Calu3 (cell line): ENCODE measurements at regions not wholly inside any gene's neighbourhood (a gene's known extent, or its start where the extent isn't known, plus 50 kb on each side); places are given as distances from the start of the nearest gene placed in this dataset.

Experiments
- BruUV-seq: library from RNA; stranded (reverse); fragments of 400-500 nt; replicated peaks from 2 replicates; lab custom pipeline; 2021; lab: Mats Ljungman, UMichigan
- CTCF ChIA-PET: fragments of 300-600 bp; sonication (Branson Sonifier 250); formaldehyde crosslinking; loops from one replicate; lab custom pipeline; 2022; ENCODE audit warnings: antibody characterized with exemption; lab: Charles Lee
- DNase-seq: peaks from one replicate; pipeline ENCODE4 v3.0.0; 2022
- H3K27ac Mint-ChIP-seq: one replicate; pipeline ENCODE4 v1.8.0; 2022; ENCODE audit warnings: mixed read lengths; ENCODE audit not compliant: unreplicated experiment
- H3K27me3 Mint-ChIP-seq: one replicate; pipeline ENCODE4 v1.8.0; 2022; ENCODE audit warnings: mixed read lengths; ENCODE audit not compliant: unreplicated experiment
- H3K36me3 Mint-ChIP-seq: one replicate; pipeline ENCODE4 v1.8.0; 2022; ENCODE audit warnings: mild to moderate bottlenecking, moderate library complexity, mixed read lengths; ENCODE audit not compliant: insufficient read depth, unreplicated experiment
- H3K4me1 Mint-ChIP-seq: one replicate; pipeline ENCODE4 v1.8.0; 2022; ENCODE audit warnings: mild to moderate bottlenecking, low read depth, mixed read lengths; ENCODE audit not compliant: unreplicated experiment
- H3K4me3 Mint-ChIP-seq: one replicate; pipeline ENCODE4 v1.8.0; 2022; ENCODE audit warnings: mild to moderate bottlenecking, low read depth, moderate library complexity, mixed read lengths; ENCODE audit not compliant: unreplicated experiment
- H3K9me3 Mint-ChIP-seq: one replicate; pipeline ENCODE4 v1.8.0; 2022; ENCODE audit warnings: low read depth, mixed read lengths; ENCODE audit not compliant: unreplicated experiment
- CTCF ChIP-seq: fragments of 200-600 bp; IDR thresholded peaks from one replicate; pipeline ENCODE4 v1.8.0; 2022; ENCODE audit warnings: antibody characterized with exemption; ENCODE audit not compliant: unreplicated experiment
- intact Hi-C: fragments of 100-400 bp; cut with micrococcal nuclease; formaldehyde crosslinking; loops from one replicate; pipeline ENCODE4 v1.10.0; 2022; ENCODE audit not compliant: unreplicated experiment

GRCh38 chr7:25846722-25847121 lies 305.3 kb upstream of the NFE2L3 start:
- peaks cover 3% of the 10 kb centered on the region for H3K36me3 Mint-ChIP-seq
- intact Hi-C loops, result loop anchor here (1.0 kb wide), 1 partner anchor 584 kb away; no protein-coding TSS in a partner anchor
- BruUV-seq, result no TSS peak
- no peak overlapping the region for H3K4me3 Mint-ChIP-seq
- no peak overlapping the region for H3K27ac Mint-ChIP-seq
- no peak for TF ChIP-seq CTCF
- peak; percentile 49 for DNase-seq
- no peaks in the 10 kb centered on the region for H3K9me3 Mint-ChIP-seq
- CTCF ChIA-PET, result interaction anchor here (1.0 kb wide), 1 partner anchor 587 kb away, joined by 4 read pairs; no protein-coding TSS in a partner anchor
- peaks cover 60% of the 10 kb centered on the region for H3K4me1 Mint-ChIP-seq
- peaks cover 7% of the 10 kb centered on the region for H3K27me3 Mint-ChIP-seq

- H3K4me3 Mint-ChIP-seq, result no peak overlapping the region
- intact Hi-C loops, result loop anchor here (1.0 kb wide), 1 partner anchor 585 kb away; no protein-coding TSS in a partner anchor
- H3K4me1 Mint-ChIP-seq, result peaks cover 64% of the 10 kb centered on the region
- H3K27ac Mint-ChIP-seq, result no peak overlapping the region
- peaks cover 6% of the 10 kb centered on the region for H3K36me3 Mint-ChIP-seq
- H3K27me3 Mint-ChIP-seq, result peaks cover 12% of the 10 kb centered on the region
- BruUV-seq, result no TSS peak
- DNase-seq, result no peak
- CTCF ChIA-PET, result interaction anchor here (1.0 to 1.5 kb wide), 2 partner anchors 8 to 588 kb away, joined by 3 to 4 read pairs; no protein-coding TSS in a partner anchor
- no peak for TF ChIP-seq CTCF
- no peaks in the 10 kb centered on the region for H3K9me3 Mint-ChIP-seq
Measured at GRCh38 chr7:25847336-25848070, 304.5 kb upstream of the NFE2L3 start.

- no TSS peak for BruUV-seq
- peaks cover 6% of the 10 kb centered on the region for H3K36me3 Mint-ChIP-seq
- DNase-seq, result peak; percentile 44
- CTCF ChIA-PET, result interaction anchor here (1.1 kb wide), 1 partner anchor 80 kb away, joined by 3 read pairs; no protein-coding TSS in a partner anchor
- peaks cover 28% of the 10 kb centered on the region for H3K27me3 Mint-ChIP-seq
- TF ChIP-seq CTCF, result no peak
- intact Hi-C loops, result loop anchor here (1.0 kb wide), 1 partner anchor 281 kb away; no protein-coding TSS in a partner anchor
- H3K27ac Mint-ChIP-seq, result peak overlapping the region; percentile 27
- H3K4me1 Mint-ChIP-seq, result peaks cover 64% of the 10 kb centered on the region
- no peaks in the 10 kb centered on the region for H3K9me3 Mint-ChIP-seq
- peak overlapping the region; percentile 13 for H3K4me3 Mint-ChIP-seq
Measured at GRCh38 chr7:25849500-25850184, 302.4 kb upstream of the NFE2L3 start.

- Mint-ChIP-seq H3K9me3 (no peaks in the 10 kb centered on the region), H3K36me3 (peaks cover 6% of the 10 kb centered on the region), H3K27ac (peak overlapping the region; percentile 27), H3K27me3 (peaks cover 28% of the 10 kb centered on the region), H3K4me1 (peaks cover 64% of the 10 kb centered on the region), H3K4me3 (peak overlapping the region; percentile 13)
- intact Hi-C loops, result loop anchor here (1.0 kb wide), 1 partner anchor 282 kb away; no protein-coding TSS in a partner anchor
- CTCF ChIA-PET, result interaction anchor here (0.5 kb wide), 1 partner anchor 394 kb away, joined by 8 read pairs; no protein-coding TSS in a partner anchor
- no TSS peak for BruUV-seq
- TF ChIP-seq CTCF, result no peak
- DNase-seq, result no peak
Measured at GRCh38 chr7:25850216-25850615, 301.8 kb upstream of the NFE2L3 start.
